ENCODE measurements at regions not wholly inside any gene's neighbourhood (a gene's known extent, or its start where the extent isn't known, plus 50 kb on each side); places are given as distances from the start of the nearest gene placed in this dataset.
A peak's percentile ranks its signal among the peaks of the same experiment; 100 is the strongest.

DNA sequence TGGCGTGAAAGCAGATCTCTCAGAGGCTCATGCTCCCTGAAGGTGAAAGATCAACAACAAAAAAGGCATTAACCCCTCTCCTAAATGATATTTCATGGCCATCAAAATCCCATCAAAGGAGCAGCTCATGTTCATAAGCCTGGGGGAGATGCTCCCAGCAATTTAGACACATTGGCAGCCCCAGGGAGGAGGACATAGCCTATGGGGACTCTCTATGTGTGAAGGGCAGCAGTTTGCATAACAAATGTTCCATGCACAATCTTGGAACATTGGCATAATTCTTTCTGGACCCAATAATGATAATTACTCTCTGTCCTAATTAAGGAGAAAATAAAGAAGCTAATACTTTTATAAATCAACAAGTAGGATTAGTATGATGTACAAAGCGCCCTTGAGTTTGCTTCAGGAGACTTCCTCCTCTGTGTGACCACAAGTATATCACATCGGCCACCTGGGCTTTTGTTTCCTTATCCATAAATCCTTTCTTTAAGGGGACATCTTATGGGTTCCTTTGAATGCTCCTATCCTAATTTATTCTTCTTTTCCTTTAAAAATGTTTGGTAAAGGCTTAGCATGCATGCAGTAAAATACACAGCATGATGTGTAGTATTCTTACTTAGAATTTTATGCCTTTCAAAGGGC lies 161.9 kb upstream of the PLEKHG7 start:
- Mint-ChIP-seq H3K36me3 (ENCODE audit: insufficient read depth, unreplicated experiment) (peaks cover 26% of the 10 kb centered on the region), H3K4me1 (ENCODE audit: low read depth, unreplicated experiment) (peaks cover 84% of the 10 kb centered on the region), H3K9me3 (ENCODE audit: low read depth, unreplicated experiment) (no peaks in the 10 kb centered on the region), H3K27ac (ENCODE audit: unreplicated experiment) (peak overlapping the region; percentile 95), H3K27me3 (ENCODE audit: unreplicated experiment) (no peaks in the 10 kb centered on the region), H3K4me3 (ENCODE audit: low read depth, unreplicated experiment) (no peak overlapping the region)
- no peak for DNase-seq
- no TSS peak for BruUV-seq (replicated peaks)
- TF ChIP-seq, protein P1, sequence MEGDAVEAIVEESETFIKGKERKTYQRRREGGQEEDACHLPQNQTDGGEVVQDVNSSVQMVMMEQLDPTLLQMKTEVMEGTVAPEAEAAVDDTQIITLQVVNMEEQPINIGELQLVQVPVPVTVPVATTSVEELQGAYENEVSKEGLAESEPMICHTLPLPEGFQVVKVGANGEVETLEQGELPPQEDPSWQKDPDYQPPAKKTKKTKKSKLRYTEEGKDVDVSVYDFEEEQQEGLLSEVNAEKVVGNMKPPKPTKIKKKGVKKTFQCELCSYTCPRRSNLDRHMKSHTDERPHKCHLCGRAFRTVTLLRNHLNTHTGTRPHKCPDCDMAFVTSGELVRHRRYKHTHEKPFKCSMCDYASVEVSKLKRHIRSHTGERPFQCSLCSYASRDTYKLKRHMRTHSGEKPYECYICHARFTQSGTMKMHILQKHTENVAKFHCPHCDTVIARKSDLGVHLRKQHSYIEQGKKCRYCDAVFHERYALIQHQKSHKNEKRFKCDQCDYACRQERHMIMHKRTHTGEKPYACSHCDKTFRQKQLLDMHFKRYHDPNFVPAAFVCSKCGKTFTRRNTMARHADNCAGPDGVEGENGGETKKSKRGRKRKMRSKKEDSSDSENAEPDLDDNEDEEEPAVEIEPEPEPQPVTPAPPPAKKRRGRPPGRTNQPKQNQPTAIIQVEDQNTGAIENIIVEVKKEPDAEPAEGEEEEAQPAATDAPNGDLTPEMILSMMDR (IDR thresholded peaks at IDR 0.05; ENCODE audit: unreplicated experiment): no peak
- intact Hi-C loops (cut with micrococcal nuclease; ENCODE audit: unreplicated experiment): loop anchor here (10.0 kb wide), 1 partner anchor 96 kb away; no protein-coding TSS in a partner anchor
- CTCF ChIA-PET: interaction anchor here (1.1 kb wide), 1 partner anchor 395 kb away, joined by 4 read pairs; the partner anchor contains the start of gene BTG1

DNA sequence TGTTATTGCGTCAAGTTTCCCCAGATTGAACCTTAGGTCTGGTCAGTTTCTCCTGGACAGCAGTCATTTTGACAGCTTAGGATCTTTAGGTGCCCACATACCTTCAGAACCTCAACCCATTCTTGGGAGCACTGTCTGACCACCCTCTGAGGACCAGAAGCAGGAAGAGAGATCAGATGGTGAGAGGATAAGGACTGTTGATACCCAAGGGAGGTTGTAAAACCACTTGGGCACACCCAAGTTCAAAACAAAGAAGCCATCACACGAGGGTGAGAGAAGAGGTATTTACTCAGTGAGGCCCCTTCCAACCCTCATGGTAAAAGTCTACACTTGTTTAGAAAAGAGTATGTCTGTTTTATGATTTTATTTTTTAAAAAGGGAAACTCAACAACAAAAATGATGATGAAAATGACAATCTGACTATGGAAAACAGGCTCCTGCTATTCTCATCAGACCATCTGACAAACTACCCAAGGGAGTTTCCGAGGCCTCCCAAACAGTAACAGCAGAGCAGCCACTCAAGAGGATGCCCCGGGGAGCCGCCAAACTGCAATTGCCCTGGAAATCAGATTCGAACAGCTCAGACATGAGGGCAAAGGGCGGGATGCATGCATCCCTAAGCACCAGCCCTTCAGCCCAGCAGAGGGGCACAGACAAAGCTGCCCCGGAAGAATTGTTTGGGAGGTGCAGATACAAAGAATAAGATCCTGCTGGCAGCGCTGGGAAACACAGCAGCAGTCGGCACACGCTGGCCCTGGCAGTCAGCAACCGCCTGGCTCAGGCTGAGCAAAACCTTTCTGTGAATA lies 162.6 kb upstream of the PLEKHG7 start:
- no peak for DNase-seq
- Mint-ChIP-seq H3K4me1 (ENCODE audit: low read depth, unreplicated experiment) (peaks cover 82% of the 10 kb centered on the region), H3K27me3 (ENCODE audit: unreplicated experiment) (no peaks in the 10 kb centered on the region), H3K4me3 (ENCODE audit: low read depth, unreplicated experiment) (peak overlapping the region; percentile 6), H3K27ac (ENCODE audit: unreplicated experiment) (peak overlapping the region; percentile 95), H3K9me3 (ENCODE audit: low read depth, unreplicated experiment) (no peaks in the 10 kb centered on the region), H3K36me3 (ENCODE audit: insufficient read depth, unreplicated experiment) (peaks cover 26% of the 10 kb centered on the region)
- no TSS peak for BruUV-seq (replicated peaks)
- intact Hi-C loops (cut with micrococcal nuclease; ENCODE audit: unreplicated experiment): loop anchor here (1.0 to 10.0 kb wide), 6 partner anchors 31 to 401 kb away; no protein-coding TSS in a partner anchor
- CTCF ChIA-PET: interaction anchor here (1.1 kb wide), 1 partner anchor 394 kb away, joined by 4 read pairs; the partner anchor contains the start of gene BTG1
- TF ChIP-seq, protein P1 (IDR thresholded peaks at IDR 0.05; ENCODE audit: unreplicated experiment): no peak

DNA sequence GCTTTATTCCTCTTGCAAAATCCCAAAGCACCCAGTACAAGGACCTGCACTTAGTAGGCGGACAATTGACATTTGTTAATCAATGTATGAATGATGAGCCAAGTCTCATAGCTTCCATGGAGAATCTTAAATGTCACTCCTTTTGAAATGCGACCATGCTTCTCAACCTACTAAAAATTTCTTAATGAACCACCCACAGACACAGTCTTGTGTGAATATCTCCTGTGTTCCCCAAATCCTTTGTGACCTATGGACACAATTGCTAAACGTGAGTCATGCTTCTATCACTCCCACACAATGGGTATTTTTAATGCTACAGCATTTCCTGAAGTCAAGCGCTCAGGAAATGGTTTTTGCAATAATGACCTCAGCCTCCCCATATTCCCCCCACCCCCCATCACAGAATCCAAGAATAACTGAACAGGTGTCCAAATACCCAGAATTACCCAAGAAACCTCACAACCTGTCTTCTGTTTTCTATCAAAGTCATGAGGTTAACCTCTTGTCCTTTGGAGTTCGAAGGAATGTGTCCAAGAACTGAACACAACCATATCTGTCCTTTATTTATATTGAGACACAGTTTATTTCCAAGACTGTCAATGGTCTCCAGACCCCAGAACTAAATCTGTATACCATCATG lies 163.6 kb upstream of the PLEKHG7 start:
- Mint-ChIP-seq H3K4me1 (ENCODE audit: low read depth, unreplicated experiment) (peaks cover 74% of the 10 kb centered on the region), H3K27me3 (ENCODE audit: unreplicated experiment) (no peaks in the 10 kb centered on the region), H3K36me3 (ENCODE audit: insufficient read depth, unreplicated experiment) (peaks cover 26% of the 10 kb centered on the region), H3K27ac (ENCODE audit: unreplicated experiment) (peak overlapping the region; percentile 95), H3K4me3 (ENCODE audit: low read depth, unreplicated experiment) (peak overlapping the region; percentile 6), H3K9me3 (ENCODE audit: low read depth, unreplicated experiment) (peaks cover 2% of the 10 kb centered on the region)
- CTCF ChIA-PET: interaction anchor here (0.8 kb wide), 1 partner anchor 32 kb away, joined by 3 read pairs; no protein-coding TSS in a partner anchor
- DNase-seq: peak; percentile 63
- intact Hi-C loops (cut with micrococcal nuclease; ENCODE audit: unreplicated experiment): loop anchor here (1.0 to 2.0 kb wide), 5 partner anchors 32 to 400 kb away; no protein-coding TSS in a partner anchor
- TF ChIP-seq, protein P1 (IDR thresholded peaks at IDR 0.05; ENCODE audit: unreplicated experiment): no peak
- no TSS peak for BruUV-seq (replicated peaks)

DNA sequence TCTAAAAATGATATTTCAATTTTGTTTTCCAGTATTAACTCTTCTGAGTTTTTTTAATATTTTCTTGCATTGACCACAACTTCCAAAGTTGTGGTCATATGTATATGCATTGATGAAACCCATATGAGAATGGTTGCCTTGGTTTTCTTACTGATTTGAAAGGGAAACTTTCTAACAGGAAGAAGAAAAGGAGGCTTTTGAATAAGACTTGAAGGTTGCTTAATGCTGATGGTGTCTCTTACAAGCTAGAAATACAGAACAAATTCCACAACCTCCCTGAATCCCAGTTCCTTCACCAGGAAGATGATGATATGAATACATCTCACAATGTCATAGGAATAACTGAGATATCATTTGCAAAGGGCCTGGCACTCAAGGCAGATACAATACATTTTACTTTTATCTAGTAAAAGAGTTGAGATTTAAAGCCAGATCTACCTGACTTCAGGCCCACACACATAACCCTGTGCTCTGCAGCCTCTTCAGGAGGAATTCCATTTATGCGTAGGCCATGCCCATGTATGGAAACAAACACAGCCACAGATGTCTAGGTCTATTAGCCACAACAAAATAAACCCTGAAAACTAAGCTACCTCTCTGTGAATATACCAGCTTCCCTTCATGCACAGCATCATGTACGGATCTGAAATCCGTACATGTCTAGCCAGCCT lies 165.4 kb upstream of the PLEKHG7 start:
- Mint-ChIP-seq H3K4me1 (ENCODE audit: low read depth, unreplicated experiment) (peaks cover 58% of the 10 kb centered on the region), H3K4me3 (ENCODE audit: low read depth, unreplicated experiment) (no peak overlapping the region), H3K27me3 (ENCODE audit: unreplicated experiment) (no peaks in the 10 kb centered on the region), H3K27ac (ENCODE audit: unreplicated experiment) (peak overlapping the region; percentile 95), H3K9me3 (ENCODE audit: low read depth, unreplicated experiment) (peaks cover 2% of the 10 kb centered on the region), H3K36me3 (ENCODE audit: insufficient read depth, unreplicated experiment) (peaks cover 11% of the 10 kb centered on the region)
- BruUV-seq (replicated peaks): no TSS peak
- CTCF ChIA-PET: interaction anchor here (0.7 kb wide), 1 partner anchor 90 kb away, joined by 6 read pairs; no protein-coding TSS in a partner anchor
- intact Hi-C loops (cut with micrococcal nuclease; ENCODE audit: unreplicated experiment): no loop called here
- TF ChIP-seq, protein P1 (IDR thresholded peaks at IDR 0.05; ENCODE audit: unreplicated experiment): no peak
- DNase-seq: no peak

All from Calu3 (cell line).